A673 (cell line): ENCODE measurements at regions not wholly inside any gene's neighbourhood (a gene's known extent, or its start where the extent isn't known, plus 50 kb on each side); places are given as distances from the start of the nearest gene placed in this dataset.

Experiments used
- BruUV-seq: library from RNA; stranded (reverse); fragments of 400-500 nt; replicated peaks from 2 replicates; lab custom pipeline; 2021; lab: Mats Ljungman, UMichigan
- CTCF ChIA-PET: fragments of 300-600 bp; sonication (Branson Sonifier 250); formaldehyde crosslinking; loops from one replicate; lab custom pipeline; 2022; ENCODE audit warnings: antibody characterized with exemption; lab: Charles Lee
- POLR2A ChIA-PET: fragments of 300-600 bp; sonication (Branson Sonifier 250); formaldehyde crosslinking; loops from one replicate; lab custom pipeline; 2022; ENCODE audit warnings: antibody characterized with exemption; ENCODE audit not compliant: low non-redundant PET; lab: Charles Lee
- DNase-seq: peaks from one replicate; pipeline ENCODE4 v3.0.0-alpha.2; 2015; ENCODE audit warnings: low spot score
- H3K27ac ChIP-seq: fragments of 200-600 bp; sonication (generic); 2 replicates; pipeline ENCODE4 v1.5.1; 2016; ENCODE audit warnings: mixed run types, low read depth, mild to moderate bottlenecking, mixed read lengths, antibody characterized with exemption, low read length; ENCODE audit not compliant: poor library complexity, severe bottlenecking
- H3K27me3 ChIP-seq: fragments of 200-600 bp; sonication (generic); replicated peaks from 2 replicates; pipeline ENCODE4 v1.6.1; 2017; ENCODE audit warnings: mixed run types, low read depth, mild to moderate bottlenecking, mixed read lengths, antibody characterized with exemption, low read length; ENCODE audit not compliant: insufficient read depth, poor library complexity
- H3K36me3 ChIP-seq: fragments of 200-600 bp; sonication (generic); 2 replicates; pipeline ENCODE4 v1.6.1; 2016; ENCODE audit warnings: mixed run types, mild to moderate bottlenecking, mixed read lengths, antibody characterized with exemption, low read length; ENCODE audit not compliant: insufficient read depth, poor library complexity, severe bottlenecking
- H3K4me1 ChIP-seq: fragments of 200-600 bp; sonication (generic); 2 replicates; pipeline ENCODE4 v1.6.1; 2017; ENCODE audit warnings: mixed run types, mild to moderate bottlenecking, mixed read lengths, antibody characterized with exemption, low read length; ENCODE audit not compliant: insufficient read depth, poor library complexity, severe bottlenecking
- H3K4me3 ChIP-seq: fragments of 200-600 bp; sonication (generic); 2 replicates; pipeline ENCODE4 v1.5.1; 2016; ENCODE audit warnings: low read depth, mixed run types, mild to moderate bottlenecking, mixed read lengths, low read length; ENCODE audit not compliant: poor library complexity, severe bottlenecking
- H3K9me3 ChIP-seq: fragments of 200-600 bp; sonication (generic); 2 replicates; pipeline ENCODE4 v1.6.1; 2016; ENCODE audit warnings: mixed run types, low read depth, mild to moderate bottlenecking, mixed read lengths, antibody characterized with exemption, low read length; ENCODE audit not compliant: poor library complexity, severe bottlenecking
- CTCF ChIP-seq: fragments of 300-800, 200-600 bp; sonication (generic); conservative IDR thresholded peaks from 2 replicates; pipeline ENCODE4 v1.5.1; 2017; ENCODE audit warnings: low read depth, mild to moderate bottlenecking, antibody characterized with exemption, low read length, moderate library complexity, mixed read lengths
- EZH2 ChIP-seq: fragments of 200-600 bp; sonication (generic); IDR thresholded peaks from 2 replicates; pipeline ENCODE4 v1.6.1; 2017; ENCODE audit warnings: borderline replicate concordance, low read depth, mild to moderate bottlenecking, mixed read lengths, antibody characterized with exemption, low read length; ENCODE audit not compliant: poor library complexity, severe bottlenecking
- intact Hi-C: fragments of 100-400 bp; cut with micrococcal nuclease; formaldehyde crosslinking; loops from one replicate; pipeline ENCODE4 v1.10.0; 2022; ENCODE audit not compliant: unreplicated experiment

GRCh38 chrX:43068639-43069038 is 290.7 kb upstream of the PPP1R2C start:
- Histone ChIP-seq H3K4me3 (no peak overlapping the region), H3K27ac (no peak overlapping the region), H3K9me3 (no peaks in the 10 kb centered on the region), H3K4me1 (no peaks in the 10 kb centered on the region), H3K27me3 (no peaks in the 10 kb centered on the region), H3K36me3 (no peaks in the 10 kb centered on the region)
- intact Hi-C loops = no loop called here
- no peak for DNase-seq
- CTCF ChIA-PET = no interaction called here
- POLR2A ChIA-PET = no interaction called here
- no TSS peak for BruUV-seq
- no peak for TF ChIP-seq CTCF
- TF ChIP-seq EZH2 = no peak

DNA sequence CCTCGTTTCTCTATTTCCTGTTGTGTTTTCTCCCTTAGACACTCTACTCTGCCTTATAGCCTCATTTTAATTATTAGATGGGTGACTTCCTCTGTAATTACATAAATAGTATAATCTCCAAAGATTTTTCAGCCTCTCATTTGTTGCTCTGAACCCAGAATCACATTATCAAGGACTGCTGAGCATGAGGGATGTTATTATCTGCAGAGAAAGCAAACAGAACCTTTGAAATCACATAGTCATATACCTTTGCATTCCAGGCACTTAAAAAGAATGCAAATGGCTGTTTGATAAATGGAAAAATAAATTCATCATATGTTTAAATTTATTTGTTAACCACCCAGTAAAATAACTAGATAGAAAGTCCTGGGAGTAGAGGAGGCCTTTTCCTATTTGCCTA is 305.1 kb upstream of the PPP1R2C start:
- intact Hi-C loops = no loop called here
- CTCF ChIA-PET = no interaction called here
- TF ChIP-seq CTCF = no peak
- no peak for TF ChIP-seq EZH2
- DNase-seq = no peak
- no peaks in the 10 kb centered on the region for H3K27me3 ChIP-seq
- no peak overlapping the region for H3K4me3 ChIP-seq
- no TSS peak for BruUV-seq
- H3K9me3 ChIP-seq = peaks cover 1% of the 10 kb centered on the region
- no peaks in the 10 kb centered on the region for H3K36me3 ChIP-seq
- no peak overlapping the region for H3K27ac ChIP-seq
- POLR2A ChIA-PET = no interaction called here
- no peaks in the 10 kb centered on the region for H3K4me1 ChIP-seq

- Histone ChIP-seq H3K27ac (no peak overlapping the region), H3K4me1 (no peaks in the 10 kb centered on the region), H3K4me3 (no peak overlapping the region), H3K9me3 (no peaks in the 10 kb centered on the region), H3K36me3 (no peaks in the 10 kb centered on the region), H3K27me3 (no peaks in the 10 kb centered on the region)
- TF ChIP-seq CTCF (no peak), EZH2 (no peak)
- BruUV-seq = no TSS peak
- ChIA-PET CTCF (no interaction called here), POLR2A (no interaction called here)
- no peak for DNase-seq
- intact Hi-C loops = no loop called here
These were observed 309.9 kb upstream of the PPP1R2C start for GRCh38 chrX:43087830-43088229.
